IPS DF 6.9 (cell line): ENCODE measurements at regions not wholly inside any gene's neighbourhood (a gene's known extent, or its start where the extent isn't known, plus 50 kb on each side); places are given as distances from the start of the nearest gene placed in this dataset.

Experiments used
- DNase-seq: peaks from one replicate; pipeline ENCODE4 v3.0.0-alpha.2; 2013; ENCODE audit warnings: low read depth, low spot score
- H3K27ac ChIP-seq: one replicate; pipeline ENCODE4 v1.5.1; 2013; ENCODE audit warnings: low read length, control low read depth
- H3K27me3 ChIP-seq: 2 replicates; pipeline ENCODE4 v1.6.1; 2013; ENCODE audit warnings: mild to moderate bottlenecking, low read length; ENCODE audit not compliant: control insufficient read depth, insufficient read depth
- H3K36me3 ChIP-seq: 2 replicates; pipeline ENCODE4 v1.6.1; 2013; ENCODE audit warnings: low read length; ENCODE audit not compliant: control insufficient read depth, insufficient read depth
- H3K4me1 ChIP-seq: 2 replicates; pipeline ENCODE4 v1.6.1; 2013; ENCODE audit warnings: low read length; ENCODE audit not compliant: control insufficient read depth, insufficient read depth
- H3K4me3 ChIP-seq: 2 replicates; pipeline ENCODE4 v1.5.1; 2013; ENCODE audit warnings: mild to moderate bottlenecking, low read length
- H3K9me3 ChIP-seq: 2 replicates; pipeline ENCODE4 v1.6.1; 2013; ENCODE audit warnings: low read length, inconsistent platforms; ENCODE audit not compliant: control insufficient read depth, insufficient read depth
- WGBS: extraction: QIAGEN DNeasy Blood & Tissue Kit; methylation state at CpG from one replicate; pipeline ENCODE4 v1.1.7; 2013; ENCODE audit warnings: mixed read lengths, missing lambda C conversion rate; ENCODE audit not compliant: insufficient read length, insufficient coverage; 5-methylcytosine and 5-hydroxymethylcytosine counted together

DNA sequence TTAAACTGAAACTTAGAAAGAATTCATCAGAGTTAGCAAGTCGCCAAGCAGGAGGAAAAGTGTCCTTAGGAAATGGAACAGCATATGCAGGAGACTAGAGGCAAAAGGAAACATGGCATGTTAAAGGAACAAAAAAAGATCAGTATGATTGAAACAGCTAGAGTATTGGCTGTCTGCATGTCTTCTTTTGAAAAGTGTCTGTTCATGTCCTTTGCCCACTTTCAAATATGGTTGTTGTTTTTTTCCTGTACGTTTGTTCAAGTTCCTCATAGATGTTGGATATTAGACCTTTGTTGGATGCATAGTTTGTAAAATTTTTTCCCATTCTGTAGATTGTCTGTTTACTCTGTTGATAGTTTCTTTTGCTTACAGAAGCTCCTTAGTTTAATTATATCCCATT, 161.6 kb downstream of the NR4A2 start:
- no peak overlapping the region for H3K4me3 ChIP-seq
- peaks cover 3% of the 10 kb centered on the region; the same call in 1 of the 2 replicates for H3K4me1 ChIP-seq
- H3K9me3 ChIP-seq: no peaks in the 10 kb centered on the region
- DNase-seq: no peak
- no CpG with 5 or more reads among the region's 2 CpGs for WGBS
- H3K36me3 ChIP-seq: no peaks in the 10 kb centered on the region
- no peak overlapping the region for H3K27ac ChIP-seq
- H3K27me3 ChIP-seq: no peaks in the 10 kb centered on the region

DNA sequence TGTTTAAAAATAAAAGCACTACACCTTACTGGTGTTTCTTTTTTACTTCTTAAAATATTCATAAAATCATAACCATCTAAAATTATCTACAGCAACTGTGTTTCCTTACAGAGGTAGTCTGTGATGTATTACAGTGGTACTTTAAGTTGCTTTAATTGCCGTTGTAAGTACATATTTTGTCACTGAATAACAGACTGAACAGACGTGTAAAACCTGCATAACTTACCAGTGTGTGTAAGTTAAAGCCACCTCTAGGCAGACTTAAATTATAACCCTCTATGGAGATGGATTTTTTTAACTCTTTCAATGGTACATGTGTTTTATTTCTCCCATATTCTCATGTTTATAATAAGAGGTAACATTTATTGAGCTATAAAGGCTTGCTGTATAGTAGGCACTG, 166.8 kb downstream of the NR4A2 start:
- Histone ChIP-seq H3K4me1 (peaks cover 2% of the 10 kb centered on the region; the same call in 1 of the 2 replicates), H3K36me3 (no peaks in the 10 kb centered on the region), H3K9me3 (no peaks in the 10 kb centered on the region), H3K4me3 (no peak overlapping the region), H3K27ac (no peak overlapping the region), H3K27me3 (no peaks in the 10 kb centered on the region)
- no CpG with 5 or more reads among the region's 2 CpGs for WGBS
- DNase-seq: no peak

DNA sequence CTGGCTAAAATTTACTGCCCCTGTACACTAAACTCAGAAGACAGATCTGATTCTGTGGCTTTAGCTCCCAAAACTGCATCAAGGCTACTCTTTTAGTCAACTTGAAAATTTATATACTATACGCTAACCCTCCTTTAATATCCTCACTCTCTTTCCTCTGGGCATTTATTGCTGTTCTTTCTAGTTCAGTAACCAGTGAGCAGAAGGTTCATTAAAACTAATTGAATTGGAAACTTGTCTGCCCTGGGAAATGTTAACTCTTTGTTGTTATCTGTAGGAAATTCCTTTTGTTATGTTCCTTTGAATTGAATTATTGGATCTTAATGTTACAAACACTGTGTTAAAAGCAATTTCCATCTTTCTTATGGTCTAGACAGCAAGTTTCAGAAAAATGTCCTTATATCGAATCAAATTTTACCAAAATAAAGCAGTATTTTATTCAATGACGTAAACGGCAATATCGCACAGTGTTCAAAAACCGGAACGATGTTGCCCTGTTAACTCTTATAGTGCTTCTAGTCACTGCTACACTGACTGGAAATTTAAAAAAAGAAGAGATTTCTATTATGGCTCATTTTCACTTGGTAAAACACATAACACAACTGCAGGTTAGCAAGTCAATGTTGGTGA, 168.3 kb downstream of the NR4A2 start:
- H3K4me1 ChIP-seq: peaks cover 2% of the 10 kb centered on the region; the same call in 1 of the 2 replicates
- H3K4me3 ChIP-seq: no peak overlapping the region
- H3K27ac ChIP-seq: no peak overlapping the region
- WGBS: 100% methylated on average over 1 of the region's 7 CpGs
- no peaks in the 10 kb centered on the region for H3K36me3 ChIP-seq
- H3K27me3 ChIP-seq: no peaks in the 10 kb centered on the region
- no peak for DNase-seq
- no peaks in the 10 kb centered on the region for H3K9me3 ChIP-seq

DNA sequence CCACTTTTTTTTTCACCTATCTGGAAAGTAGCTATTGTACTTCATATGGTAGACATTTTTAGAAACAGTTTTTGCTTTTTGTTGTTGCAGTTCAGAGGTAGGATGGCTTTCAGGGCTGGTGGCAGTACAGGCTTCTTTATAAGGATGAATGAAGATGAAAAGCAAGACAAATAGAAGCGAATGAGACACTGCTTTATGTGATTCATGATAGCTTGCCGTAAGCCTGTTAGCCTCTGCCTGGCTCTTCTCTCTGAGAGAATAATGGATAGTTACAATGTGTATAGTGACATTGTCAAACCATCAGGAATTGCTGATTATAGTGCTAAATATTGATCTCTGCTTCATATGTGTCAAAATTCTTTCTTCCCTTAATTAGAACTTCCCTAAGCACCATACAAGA, 173.7 kb downstream of the NR4A2 start:
- no CpG with 5 or more reads among the region's 2 CpGs for WGBS

DNA sequence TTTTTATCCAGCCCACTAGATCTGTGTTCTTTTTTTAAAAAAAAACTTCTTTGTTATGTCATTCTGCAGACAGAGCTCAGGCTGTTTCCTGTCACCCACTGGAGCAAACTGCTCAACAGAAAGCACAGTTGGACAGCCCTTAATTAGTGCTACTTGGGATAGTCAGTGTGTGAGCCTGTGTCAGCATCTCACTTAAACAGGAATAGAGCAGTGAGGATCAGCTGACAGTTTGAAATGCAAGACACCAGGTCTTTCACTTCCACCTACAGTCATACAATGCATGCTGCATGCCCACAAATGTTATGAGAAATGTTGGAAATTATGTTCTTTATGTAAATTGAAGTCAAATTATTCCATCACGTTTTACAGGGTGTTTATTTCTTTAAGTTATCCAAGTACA, 174.9 kb downstream of the NR4A2 start:
- H3K36me3 ChIP-seq: no peaks in the 10 kb centered on the region
- H3K27me3 ChIP-seq: no peaks in the 10 kb centered on the region
- no CpG with 5 or more reads among the region's 1 CpG for WGBS
- no peak overlapping the region for H3K27ac ChIP-seq
- H3K9me3 ChIP-seq: no peaks in the 10 kb centered on the region
- no peak for DNase-seq
- H3K4me3 ChIP-seq: no peak overlapping the region
- H3K4me1 ChIP-seq: no peaks in the 10 kb centered on the region

More for the DNA sequence above, 173.7 kb downstream of the NR4A2 start:
- Histone ChIP-seq H3K27ac (no peak overlapping the region), H3K27me3 (no peaks in the 10 kb centered on the region), H3K9me3 (no peaks in the 10 kb centered on the region), H3K4me3 (no peak overlapping the region), H3K4me1 (no peaks in the 10 kb centered on the region), H3K36me3 (no peaks in the 10 kb centered on the region)
- no peak for DNase-seq

DNA sequence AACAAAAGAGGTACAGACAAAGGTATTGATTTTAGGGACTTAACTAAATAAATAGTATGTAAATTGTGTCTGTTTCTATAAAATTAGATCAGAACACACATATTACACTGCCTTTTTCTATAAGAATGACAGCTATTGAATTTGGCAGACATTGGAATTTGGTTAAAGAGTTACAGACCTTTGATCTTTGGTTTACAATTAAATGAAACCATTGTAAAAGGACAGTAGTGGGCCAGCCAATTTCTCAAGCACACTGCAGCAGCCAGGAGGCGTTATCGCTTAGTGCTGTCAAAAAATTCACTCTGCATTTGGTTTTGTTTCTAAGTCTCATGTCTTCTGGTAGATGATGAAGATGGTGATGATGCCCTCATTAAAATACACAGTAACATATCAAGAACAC, 175.9 kb downstream of the NR4A2 start:
- no peaks in the 10 kb centered on the region for H3K9me3 ChIP-seq
- H3K27me3 ChIP-seq: no peaks in the 10 kb centered on the region
- WGBS: no CpG with 5 or more reads among the region's 2 CpGs
- no peak overlapping the region for H3K4me3 ChIP-seq
- no peak overlapping the region for H3K27ac ChIP-seq
- H3K4me1 ChIP-seq: no peaks in the 10 kb centered on the region
- H3K36me3 ChIP-seq: no peaks in the 10 kb centered on the region
- DNase-seq: no peak

- no peaks in the 10 kb centered on the region for H3K9me3 ChIP-seq
- no peaks in the 10 kb centered on the region for H3K4me1 ChIP-seq
- no peak overlapping the region for H3K27ac ChIP-seq
- no peak for DNase-seq
- no peaks in the 10 kb centered on the region for H3K27me3 ChIP-seq
- H3K4me3 ChIP-seq: no peak overlapping the region
- no peaks in the 10 kb centered on the region for H3K36me3 ChIP-seq
- no CpG with 5 or more reads among the region's 3 CpGs for WGBS
These were observed 177.2 kb downstream of the NR4A2 start for GRCh38 chr2:156155319-156155718.

GRCh38 chr2:156151351-156151750, 181.2 kb downstream of the NR4A2 start:
- DNase-seq: no peak
- no CpG with 5 or more reads among the region's 1 CpG for WGBS
- Histone ChIP-seq H3K27me3 (no peaks in the 10 kb centered on the region), H3K4me1 (no peaks in the 10 kb centered on the region), H3K9me3 (no peaks in the 10 kb centered on the region), H3K4me3 (no peak overlapping the region), H3K36me3 (no peaks in the 10 kb centered on the region), H3K27ac (no peak overlapping the region)

GRCh38 chr2:156147594-156148330, 184.8 kb downstream of the NR4A2 start:
- WGBS: no CpG with 5 or more reads among the region's 4 CpGs
- Histone ChIP-seq H3K4me1 (no peaks in the 10 kb centered on the region), H3K4me3 (no peak overlapping the region), H3K27me3 (no peaks in the 10 kb centered on the region), H3K27ac (no peak overlapping the region), H3K9me3 (no peaks in the 10 kb centered on the region), H3K36me3 (no peaks in the 10 kb centered on the region)
- no peak for DNase-seq

DNA sequence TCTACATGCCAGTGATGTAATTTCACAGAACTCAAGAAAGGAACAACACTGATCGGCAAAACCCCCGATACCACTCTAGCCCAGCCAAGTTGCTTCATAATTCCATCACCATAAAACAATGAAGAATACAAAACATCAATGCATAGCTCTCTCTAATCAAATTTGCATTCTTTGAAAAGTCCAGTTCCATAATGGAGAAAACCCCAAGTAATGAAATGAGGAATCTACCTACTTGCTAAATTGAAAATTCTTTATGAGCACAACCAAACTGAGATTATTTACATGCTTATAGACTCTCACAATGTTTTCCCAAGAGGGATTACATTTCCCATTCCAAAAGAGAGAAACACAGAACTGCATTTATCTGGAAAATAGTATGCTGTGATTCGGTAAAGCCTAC, 186.5 kb downstream of the NR4A2 start:
- no peak overlapping the region for H3K27ac ChIP-seq
- no peak overlapping the region for H3K4me3 ChIP-seq
- no peaks in the 10 kb centered on the region for H3K36me3 ChIP-seq
- DNase-seq: no peak
- no peaks in the 10 kb centered on the region for H3K4me1 ChIP-seq
- H3K9me3 ChIP-seq: no peaks in the 10 kb centered on the region
- no peaks in the 10 kb centered on the region for H3K27me3 ChIP-seq
- no CpG with 5 or more reads among the region's 3 CpGs for WGBS

DNA sequence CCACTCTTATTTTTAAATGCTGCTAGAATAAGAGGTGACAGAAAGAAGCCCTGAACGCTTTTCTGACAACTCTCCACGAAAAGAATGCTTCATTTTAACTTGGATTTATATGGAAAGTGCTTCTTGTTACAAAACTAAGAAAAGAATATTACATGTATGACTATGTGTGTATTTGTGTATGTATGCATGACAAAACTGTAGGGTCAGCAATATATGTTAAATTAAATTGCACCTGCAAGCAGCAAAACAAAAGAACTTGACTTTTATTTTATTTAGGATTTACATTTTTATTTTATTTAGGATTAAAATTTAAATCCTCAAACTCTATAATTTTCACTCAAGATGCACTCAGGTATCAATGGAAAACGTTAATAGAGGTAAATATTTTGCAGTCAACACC, 187.1 kb downstream of the NR4A2 start:
- no CpG with 5 or more reads among the region's 3 CpGs for WGBS
- H3K9me3 ChIP-seq: no peaks in the 10 kb centered on the region
- H3K4me3 ChIP-seq: no peak overlapping the region
- H3K36me3 ChIP-seq: no peaks in the 10 kb centered on the region
- no peaks in the 10 kb centered on the region for H3K4me1 ChIP-seq
- no peak for DNase-seq
- no peaks in the 10 kb centered on the region for H3K27me3 ChIP-seq
- no peak overlapping the region for H3K27ac ChIP-seq
